Mucosa of stomach (tissue), 1 donor: ENCODE measurements at regions not wholly inside any gene's neighbourhood (a gene's known extent, or its start where the extent isn't known, plus 50 kb on each side); places are given as distances from the start of the nearest gene placed in this dataset.

ENCODE experiments used
- H3K27me3 ChIP-seq: one replicate; pipeline ENCODE4 v1.7.0; 2013; ENCODE audit warnings: mild to moderate bottlenecking, low read length; ENCODE audit not compliant: control insufficient read depth, insufficient read depth
- H3K36me3 ChIP-seq: one replicate; pipeline ENCODE4 v1.7.0; 2013; ENCODE audit warnings: low read length; ENCODE audit not compliant: control insufficient read depth, insufficient read depth
- H3K4me1 ChIP-seq: one replicate; pipeline ENCODE4 v1.7.0; 2013; ENCODE audit warnings: mild to moderate bottlenecking, low read length; ENCODE audit not compliant: control insufficient read depth, insufficient read depth
- H3K4me3 ChIP-seq: one replicate; pipeline ENCODE4 v1.7.0; 2013; ENCODE audit warnings: low read length
- H3K9ac ChIP-seq: one replicate; pipeline ENCODE4 v1.7.0; 2013; ENCODE audit warnings: mild to moderate bottlenecking, low read length, moderate library complexity
- H3K9me3 ChIP-seq: one replicate; pipeline ENCODE4 v1.7.0; 2013; ENCODE audit warnings: mild to moderate bottlenecking, low read length, moderate library complexity; ENCODE audit not compliant: control insufficient read depth
- donor health status: Pancreatic carcinoma.

- Histone ChIP-seq H3K4me3 (no peak overlapping the region), H3K9ac (no peak overlapping the region), H3K4me1 (no peaks in the 10 kb centered on the region), H3K9me3 (no peaks in the 10 kb centered on the region), H3K36me3 (no peaks in the 10 kb centered on the region), H3K27me3 (no peaks in the 10 kb centered on the region)
These were observed 163.3 kb upstream of the MTPN start for GRCh38 chr7:136140469-136140868.

GRCh38 chr7:136139417-136139816, 162.3 kb upstream of the MTPN start:
- Histone ChIP-seq H3K27me3 (no peaks in the 10 kb centered on the region), H3K36me3 (no peaks in the 10 kb centered on the region), H3K9me3 (no peaks in the 10 kb centered on the region), H3K4me3 (no peak overlapping the region), H3K4me1 (no peaks in the 10 kb centered on the region), H3K9ac (no peak overlapping the region)

- no peaks in the 10 kb centered on the region for H3K27me3 ChIP-seq
- H3K9ac ChIP-seq, result no peak overlapping the region
- H3K4me1 ChIP-seq, result no peaks in the 10 kb centered on the region
- no peaks in the 10 kb centered on the region for H3K36me3 ChIP-seq
- H3K9me3 ChIP-seq, result no peaks in the 10 kb centered on the region
- H3K4me3 ChIP-seq, result no peak overlapping the region
These were observed 161.8 kb upstream of the MTPN start for GRCh38 chr7:136138991-136139390.

- no peak overlapping the region for H3K4me3 ChIP-seq
- H3K27me3 ChIP-seq, result no peaks in the 10 kb centered on the region
- no peak overlapping the region for H3K9ac ChIP-seq
- no peaks in the 10 kb centered on the region for H3K4me1 ChIP-seq
- H3K9me3 ChIP-seq, result no peaks in the 10 kb centered on the region
- H3K36me3 ChIP-seq, result no peaks in the 10 kb centered on the region
These were observed 159.8 kb upstream of the MTPN start for GRCh38 chr7:136136906-136137454.

- Histone ChIP-seq H3K4me1 (no peaks in the 10 kb centered on the region), H3K27me3 (no peaks in the 10 kb centered on the region), H3K9ac (no peak overlapping the region), H3K36me3 (no peaks in the 10 kb centered on the region), H3K4me3 (no peak overlapping the region), H3K9me3 (no peaks in the 10 kb centered on the region)
These were observed 157.3 kb upstream of the MTPN start for GRCh38 chr7:136134503-136134902.

- no peak overlapping the region for H3K4me3 ChIP-seq
- no peaks in the 10 kb centered on the region for H3K36me3 ChIP-seq
- no peak overlapping the region for H3K9ac ChIP-seq
- H3K27me3 ChIP-seq, result no peaks in the 10 kb centered on the region
- H3K9me3 ChIP-seq, result no peaks in the 10 kb centered on the region
- H3K4me1 ChIP-seq, result no peaks in the 10 kb centered on the region
These were observed 156.4 kb upstream of the MTPN start for GRCh38 chr7:136133551-136133950.

- Histone ChIP-seq H3K36me3 (no peaks in the 10 kb centered on the region), H3K4me3 (no peak overlapping the region), H3K4me1 (no peaks in the 10 kb centered on the region), H3K27me3 (no peaks in the 10 kb centered on the region), H3K9ac (no peak overlapping the region), H3K9me3 (no peaks in the 10 kb centered on the region)
These were observed 154.1 kb upstream of the MTPN start for GRCh38 chr7:136131304-136131630.

- Histone ChIP-seq H3K9ac (no peak overlapping the region), H3K4me3 (no peak overlapping the region), H3K36me3 (no peaks in the 10 kb centered on the region), H3K27me3 (no peaks in the 10 kb centered on the region), H3K4me1 (no peaks in the 10 kb centered on the region), H3K9me3 (no peaks in the 10 kb centered on the region)
These were observed 153.5 kb upstream of the MTPN start for GRCh38 chr7:136130511-136131303.

- Histone ChIP-seq H3K9me3 (no peaks in the 10 kb centered on the region), H3K36me3 (no peaks in the 10 kb centered on the region), H3K4me1 (no peaks in the 10 kb centered on the region), H3K27me3 (no peaks in the 10 kb centered on the region), H3K9ac (no peak overlapping the region), H3K4me3 (no peak overlapping the region)
These were observed 150.9 kb upstream of the MTPN start for GRCh38 chr7:136128050-136128449.

GRCh38 chr7:136123352-136123751, 146.2 kb upstream of the MTPN start:
- Histone ChIP-seq H3K9ac (no peak overlapping the region), H3K9me3 (no peaks in the 10 kb centered on the region), H3K27me3 (no peaks in the 10 kb centered on the region), H3K36me3 (no peaks in the 10 kb centered on the region), H3K4me1 (no peaks in the 10 kb centered on the region), H3K4me3 (no peak overlapping the region)

- H3K36me3 ChIP-seq, result no peaks in the 10 kb centered on the region
These were observed 144.9 kb upstream of the MTPN start for GRCh38 chr7:136122026-136122425.

GRCh38 chr7:136117539-136117938, 140.4 kb upstream of the MTPN start:
- Histone ChIP-seq H3K9ac (no peak overlapping the region), H3K4me1 (peaks cover 6% of the 10 kb centered on the region), H3K27me3 (no peaks in the 10 kb centered on the region), H3K9me3 (no peaks in the 10 kb centered on the region), H3K4me3 (no peak overlapping the region), H3K36me3 (no peaks in the 10 kb centered on the region)

More at GRCh38 chr7:136122026-136122425, 144.9 kb upstream of the MTPN start:
- Histone ChIP-seq H3K9ac (no peak overlapping the region), H3K27me3 (no peaks in the 10 kb centered on the region), H3K4me1 (no peaks in the 10 kb centered on the region), H3K4me3 (no peak overlapping the region), H3K9me3 (no peaks in the 10 kb centered on the region)
